ENCODE measurements at regions not wholly inside any gene's neighbourhood (a gene's known extent, or its start where the extent isn't known, plus 50 kb on each side); places are given as distances from the start of the nearest gene placed in this dataset.

DNA sequence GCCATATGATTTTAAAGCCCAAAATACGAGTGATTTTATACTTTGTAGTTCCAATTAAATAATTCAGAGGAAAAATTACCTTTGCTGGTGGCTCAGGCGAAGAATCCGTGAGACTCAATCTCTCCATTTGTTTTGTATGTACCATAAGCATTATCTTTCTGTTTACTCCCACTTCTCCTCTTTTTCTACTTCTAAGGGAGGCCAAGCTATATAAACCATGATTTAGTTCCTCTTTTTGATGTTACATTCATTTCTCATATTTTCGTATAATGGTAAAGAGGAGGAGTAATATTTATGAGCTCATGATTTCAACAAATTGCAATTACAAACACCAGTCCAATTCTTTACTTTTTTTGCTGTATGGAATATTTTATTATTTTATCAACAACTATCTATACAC is 50.6 kb upstream of the TES start:
- Histone ChIP-seq H3K27ac (no peak overlapping the region), H3K27me3 (no peaks in the 10 kb centered on the region), H3K36me3 (no peaks in the 10 kb centered on the region), H3K9me3 (no peaks in the 10 kb centered on the region), H3K4me1 (peaks cover 0 to 6% (median 0%) of the 10 kb centered on the region in 4 donors), H3K4me3 (no peak overlapping the region)
- 83 to 89% methylated on average over 4 of the region's 4 CpGs for WGBS, 2 donors
- TF ChIP-seq POLR2AphosphoS5 (IDR thresholded peaks at IDR 0.05) (no peak), EP300 (IDR thresholded peaks at IDR 0.05) (no peak), POLR2A (IDR thresholded peaks at IDR 0.05) (no peak)
- TF ChIP-seq, protein P1, sequence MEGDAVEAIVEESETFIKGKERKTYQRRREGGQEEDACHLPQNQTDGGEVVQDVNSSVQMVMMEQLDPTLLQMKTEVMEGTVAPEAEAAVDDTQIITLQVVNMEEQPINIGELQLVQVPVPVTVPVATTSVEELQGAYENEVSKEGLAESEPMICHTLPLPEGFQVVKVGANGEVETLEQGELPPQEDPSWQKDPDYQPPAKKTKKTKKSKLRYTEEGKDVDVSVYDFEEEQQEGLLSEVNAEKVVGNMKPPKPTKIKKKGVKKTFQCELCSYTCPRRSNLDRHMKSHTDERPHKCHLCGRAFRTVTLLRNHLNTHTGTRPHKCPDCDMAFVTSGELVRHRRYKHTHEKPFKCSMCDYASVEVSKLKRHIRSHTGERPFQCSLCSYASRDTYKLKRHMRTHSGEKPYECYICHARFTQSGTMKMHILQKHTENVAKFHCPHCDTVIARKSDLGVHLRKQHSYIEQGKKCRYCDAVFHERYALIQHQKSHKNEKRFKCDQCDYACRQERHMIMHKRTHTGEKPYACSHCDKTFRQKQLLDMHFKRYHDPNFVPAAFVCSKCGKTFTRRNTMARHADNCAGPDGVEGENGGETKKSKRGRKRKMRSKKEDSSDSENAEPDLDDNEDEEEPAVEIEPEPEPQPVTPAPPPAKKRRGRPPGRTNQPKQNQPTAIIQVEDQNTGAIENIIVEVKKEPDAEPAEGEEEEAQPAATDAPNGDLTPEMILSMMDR (IDR thresholded peaks at IDR 0.05) = no peak
- intact Hi-C loops (cut with DNase I) = no loop called here
- DNase-seq = no peak

Measured in sigmoid colon (tissue), 6 donors.